Epidermal melanocyte (primary cell): ENCODE measurements at regions not wholly inside any gene's neighbourhood (a gene's known extent, or its start where the extent isn't known, plus 50 kb on each side); places are given as distances from the start of the nearest gene placed in this dataset.

Experiments
- DNase-seq: peaks from one replicate; pipeline ENCODE4 v3.0.0; 2011; ENCODE audit warnings: low spot score; ENCODE audit not compliant: insufficient read length

DNA sequence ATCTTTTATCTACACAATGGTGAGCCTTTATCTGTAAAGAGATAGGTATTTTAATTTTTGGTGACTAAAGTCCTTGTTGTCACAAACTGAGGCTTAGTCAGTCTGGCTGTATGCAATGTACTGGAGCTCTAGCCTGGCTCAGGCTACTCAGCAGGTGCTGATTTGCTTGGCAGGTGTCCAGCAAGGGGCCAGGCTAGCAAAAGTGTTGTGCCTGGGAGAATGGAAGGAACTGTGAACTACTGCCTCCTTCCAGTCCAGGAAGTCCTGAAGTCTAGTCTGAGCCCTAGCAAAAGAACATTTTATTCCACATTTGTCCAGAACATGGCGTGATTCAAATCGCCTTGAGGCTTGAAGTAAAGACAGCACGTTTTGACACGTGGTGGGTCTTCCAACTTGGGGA lies 260.5 kb downstream of the CCDC85A start:
- no peak for DNase-seq

DNA sequence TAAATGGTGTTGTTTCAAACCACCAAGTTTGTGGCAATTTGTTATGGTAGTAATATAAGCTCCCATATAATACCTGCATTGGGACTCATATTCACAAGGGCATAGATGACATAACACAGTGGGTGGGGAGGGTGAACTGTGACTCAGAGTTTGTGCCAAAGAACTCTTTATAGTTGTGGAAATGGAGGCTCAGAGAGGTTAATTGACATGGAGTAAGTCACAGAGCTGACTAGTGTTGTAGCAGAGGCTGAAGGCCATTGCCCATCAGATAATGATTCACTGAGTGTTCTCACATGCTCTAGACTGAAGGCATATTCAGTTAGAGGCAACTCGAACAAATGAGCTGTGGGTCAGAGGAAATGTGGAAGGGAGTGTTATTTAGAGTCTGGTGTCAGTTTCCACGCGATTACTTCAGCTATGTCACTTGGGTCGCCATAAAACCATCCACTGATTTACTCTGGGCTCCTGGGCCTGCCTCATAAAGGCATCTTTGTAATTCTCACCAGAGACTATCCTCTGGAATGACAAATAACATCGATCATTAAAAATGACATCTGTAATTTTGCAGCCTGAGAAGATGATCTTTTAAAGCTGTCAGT lies 264.7 kb downstream of the CCDC85A start:
- DNase-seq, result no peak

DNA sequence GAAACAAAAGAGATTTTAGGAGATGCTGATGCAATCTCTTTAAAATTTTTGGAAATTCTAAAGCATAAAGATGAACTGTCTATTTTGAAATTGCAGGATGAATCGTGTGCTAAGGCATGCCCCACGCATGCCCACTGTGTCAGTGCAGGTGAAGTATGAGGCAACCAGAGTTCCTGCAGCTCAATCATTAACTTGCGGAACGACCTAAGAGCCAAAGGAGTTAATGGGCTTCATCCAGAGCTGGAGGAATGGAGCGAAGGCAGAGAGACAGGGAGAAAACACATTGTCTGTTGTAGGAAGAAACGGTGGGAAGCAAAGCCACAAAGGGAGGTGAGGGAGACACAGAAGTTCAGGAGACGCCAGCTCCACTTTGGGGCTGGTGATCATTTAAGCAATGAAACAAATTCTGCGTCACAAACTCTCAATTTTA lies 265.2 kb downstream of the CCDC85A start:
- no peak for DNase-seq

DNA sequence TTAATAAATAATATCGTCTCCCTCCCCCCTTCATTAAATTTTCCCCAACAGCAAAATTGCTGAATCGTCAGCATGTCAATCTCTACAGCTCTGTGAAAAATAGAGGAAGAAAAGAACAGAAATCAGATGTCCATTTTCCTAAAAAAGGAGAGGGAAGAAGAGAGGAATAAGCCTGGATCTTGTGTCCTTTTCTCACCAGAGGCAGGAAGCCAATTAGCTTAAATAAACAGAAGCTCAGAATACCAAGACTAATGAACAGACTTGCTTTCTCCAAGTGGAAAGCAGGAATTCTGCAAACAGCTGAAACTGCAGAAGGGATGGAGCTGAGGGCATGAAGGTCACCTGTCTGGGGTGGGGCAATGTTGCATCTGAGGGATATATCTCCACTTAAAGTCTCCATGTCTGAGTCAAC lies 265.7 kb downstream of the CCDC85A start:
- DNase-seq, result no peak

DNA sequence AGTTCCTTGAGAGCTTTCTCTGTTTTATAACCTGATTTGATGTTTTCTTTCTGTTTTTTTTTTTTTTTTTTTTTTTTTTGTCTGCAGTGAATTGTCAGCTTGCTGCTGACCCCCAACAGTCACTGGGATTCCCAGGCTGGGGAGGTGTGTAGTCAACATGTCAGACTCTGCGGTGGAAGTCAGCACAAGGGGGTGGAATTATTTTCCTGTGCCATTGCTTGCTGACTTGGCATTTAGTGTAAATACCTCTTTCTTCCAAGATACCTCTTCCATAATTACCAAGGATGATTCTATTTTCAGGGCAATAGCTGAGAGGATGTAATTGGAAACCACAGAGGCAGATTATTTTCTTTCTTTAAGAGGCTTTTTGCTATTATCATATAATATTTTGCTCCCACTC lies 266.3 kb downstream of the CCDC85A start:
- DNase-seq, result no peak

DNA sequence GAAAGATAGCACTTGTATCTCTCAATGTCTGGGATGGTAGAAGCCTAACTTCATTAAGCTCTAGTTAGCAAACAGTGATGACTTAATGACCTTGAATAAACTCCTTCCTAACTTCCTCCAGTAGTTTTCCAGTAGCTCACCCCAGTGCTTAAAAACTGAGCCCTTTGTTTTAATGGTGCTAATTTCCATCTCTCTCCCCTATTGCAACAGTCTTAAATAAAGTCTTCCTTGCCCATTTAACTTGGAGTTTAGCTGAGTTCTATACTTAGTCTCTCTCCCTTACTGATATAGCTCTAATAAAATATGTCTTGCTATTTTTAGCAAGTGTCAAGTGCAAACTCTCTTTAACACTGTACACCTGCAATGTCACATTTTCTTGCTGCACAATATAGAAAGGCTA lies 267.0 kb downstream of the CCDC85A start:
- DNase-seq, result no peak

DNA sequence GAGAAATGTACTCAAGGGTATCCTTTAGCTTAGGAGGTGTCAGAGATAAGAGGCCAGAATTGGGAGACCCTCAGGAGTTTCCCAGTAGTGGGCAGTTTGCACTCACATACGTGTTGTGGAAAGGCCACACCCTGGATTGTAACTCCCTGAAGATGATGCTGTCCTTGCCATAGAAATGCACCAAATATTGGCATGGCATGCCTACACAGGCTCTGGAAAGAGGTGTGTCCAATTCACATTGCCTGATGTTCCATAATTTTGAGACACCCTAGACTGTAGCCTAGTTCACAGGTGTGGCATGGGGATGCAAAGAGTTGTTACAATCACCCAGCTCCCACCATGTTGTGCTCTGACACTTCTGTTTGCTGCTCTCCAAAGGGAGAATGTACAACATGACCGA lies 271.9 kb downstream of the CCDC85A start:
- no peak for DNase-seq

DNA sequence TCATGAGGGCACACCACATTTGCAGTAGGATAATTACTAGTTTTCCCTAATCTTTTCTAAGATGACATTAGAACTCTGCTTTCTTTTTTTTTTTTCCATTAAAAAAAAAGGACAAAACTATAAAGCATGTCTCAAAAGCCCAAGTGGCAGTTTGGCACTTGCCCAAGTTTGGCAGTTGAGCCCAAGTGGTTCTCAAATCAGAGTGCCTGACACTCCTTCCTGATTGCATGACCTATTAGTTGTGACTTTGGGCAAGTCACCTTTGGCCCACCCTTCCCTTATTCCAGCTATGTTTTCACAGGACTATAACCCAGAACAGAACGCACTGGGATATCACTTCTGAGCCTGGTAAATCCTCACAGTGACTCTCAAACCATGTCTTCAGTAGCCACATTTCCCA lies 273.0 kb downstream of the CCDC85A start:
- no peak for DNase-seq

DNA sequence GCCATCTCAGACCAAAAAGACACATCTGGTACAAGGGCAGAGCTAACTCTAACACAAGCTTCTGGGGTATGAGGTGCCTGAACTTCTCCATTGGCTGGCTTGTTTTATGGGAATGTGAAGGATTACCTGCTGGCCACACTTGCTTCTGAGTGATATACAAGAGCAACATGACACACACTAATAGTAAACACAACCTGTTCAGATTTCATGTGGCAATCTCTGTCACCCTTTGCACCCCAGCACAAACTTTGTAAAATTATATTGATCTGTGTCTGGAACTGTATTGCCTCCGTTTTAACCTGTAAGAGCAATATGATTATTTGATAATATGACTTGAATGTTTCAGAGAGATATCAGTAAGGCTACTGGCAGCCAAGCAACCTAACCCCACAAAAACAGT lies 276.7 kb downstream of the CCDC85A start:
- DNase-seq, result no peak

DNA sequence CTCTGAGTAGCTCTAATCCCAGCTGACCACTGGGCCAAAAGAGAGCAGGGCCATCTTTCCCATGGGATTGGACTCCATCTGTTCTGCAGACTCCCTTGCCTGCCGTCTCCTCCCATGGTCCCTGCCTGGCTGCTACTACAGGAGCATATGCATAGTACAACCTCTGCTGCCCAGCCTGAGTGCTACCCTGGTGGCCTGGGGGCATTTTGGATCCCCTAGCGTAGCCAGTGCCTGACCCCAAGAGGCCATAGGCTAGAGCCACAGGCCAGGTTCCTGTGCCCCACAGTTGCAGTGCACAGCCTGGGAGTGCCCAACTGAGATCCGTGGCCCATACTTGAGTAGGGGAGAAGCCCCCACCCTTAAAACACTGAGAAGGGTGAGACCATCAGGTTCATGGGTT lies 280.3 kb downstream of the CCDC85A start:
- no peak for DNase-seq

DNA sequence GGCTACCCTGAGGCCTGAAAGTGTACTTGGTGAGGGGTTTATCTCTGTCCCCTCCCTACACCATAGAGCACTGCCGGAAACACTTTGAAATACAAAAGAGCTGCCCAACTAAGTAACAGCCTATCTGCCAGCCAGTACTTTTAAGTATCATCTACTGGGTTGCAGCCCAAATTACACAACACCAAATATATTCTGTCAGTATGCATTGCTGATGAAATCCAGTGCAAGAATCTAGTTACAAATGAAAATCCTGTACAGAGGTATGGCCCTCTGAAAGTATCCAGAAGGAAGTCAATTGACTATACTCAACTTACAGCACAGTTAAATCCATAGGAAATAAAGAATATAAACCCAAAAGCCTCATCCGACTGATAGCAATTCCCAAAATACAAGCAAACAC lies 280.8 kb downstream of the CCDC85A start:
- DNase-seq, result no peak

DNA sequence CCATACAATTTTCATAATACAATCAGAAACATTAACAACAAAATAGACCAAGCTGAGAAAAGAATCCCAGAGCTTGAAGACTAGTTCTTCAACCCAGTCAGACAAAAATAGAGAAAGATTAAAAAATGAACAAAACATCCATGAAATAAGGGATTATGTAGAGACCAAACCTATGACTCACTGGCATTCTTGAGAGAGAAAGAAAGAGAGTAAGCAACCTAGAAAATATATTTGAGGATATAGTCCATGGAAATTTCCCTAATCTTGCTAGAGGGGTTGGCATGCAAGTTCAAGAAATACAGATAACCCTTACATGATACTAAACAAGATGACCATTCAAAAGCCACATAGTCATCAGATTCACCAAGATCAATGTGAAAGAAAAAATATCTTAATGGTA lies 281.7 kb downstream of the CCDC85A start:
- DNase-seq, result no peak

DNA sequence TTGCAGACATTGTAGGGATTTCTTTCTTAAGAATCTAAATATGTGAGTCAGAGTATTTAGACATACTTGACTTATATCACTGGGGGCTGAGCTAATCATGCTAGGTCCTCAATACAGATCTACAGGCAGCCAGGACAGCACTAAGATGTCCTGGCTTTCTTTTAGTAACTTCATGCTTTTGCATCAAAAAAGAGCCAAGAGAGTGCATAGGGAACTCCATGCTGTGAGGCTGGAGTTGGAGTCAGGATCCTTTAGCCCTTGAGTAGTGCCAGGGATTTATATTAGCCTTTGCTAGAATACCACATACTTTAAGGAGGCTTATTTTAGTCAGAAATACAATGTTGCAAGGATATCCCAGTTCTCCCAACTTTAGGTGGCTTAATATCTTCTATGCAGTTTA lies 289.7 kb downstream of the CCDC85A start:
- no peak for DNase-seq

DNA sequence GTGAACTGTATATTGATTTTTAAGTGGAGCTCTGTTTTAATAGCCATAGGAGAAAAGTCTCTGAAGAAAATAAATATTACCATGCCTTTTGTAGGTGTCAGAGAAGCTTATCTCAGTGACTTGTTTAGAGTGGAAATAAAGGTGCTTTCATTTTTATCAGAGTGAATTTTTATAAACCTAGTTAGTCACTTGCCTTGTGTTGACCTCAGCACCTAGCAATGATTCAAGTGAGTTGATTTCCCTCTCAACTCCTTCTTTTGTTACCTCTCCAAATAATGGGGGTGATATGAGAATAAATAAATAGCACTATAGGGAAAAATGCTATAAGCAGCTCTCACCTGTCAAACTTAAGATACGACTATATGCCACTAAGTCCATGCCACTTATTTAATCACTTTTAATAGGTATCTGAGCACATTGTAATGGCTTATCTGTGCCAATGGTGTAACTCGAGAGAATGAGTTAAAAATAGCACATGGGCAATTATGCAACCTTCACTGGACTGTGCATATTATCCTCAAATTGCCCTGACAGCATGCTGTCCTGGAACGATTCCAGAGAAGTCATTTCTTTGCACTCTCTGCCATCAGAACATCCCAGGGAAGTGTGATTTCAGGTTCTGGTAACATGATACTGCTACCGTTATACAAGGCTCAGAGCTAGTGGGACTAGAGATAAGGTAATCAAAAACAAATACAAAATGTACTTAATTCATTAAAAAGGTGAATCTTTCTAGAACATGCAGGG lies 290.8 kb downstream of the CCDC85A start:
- no peak for DNase-seq

DNA sequence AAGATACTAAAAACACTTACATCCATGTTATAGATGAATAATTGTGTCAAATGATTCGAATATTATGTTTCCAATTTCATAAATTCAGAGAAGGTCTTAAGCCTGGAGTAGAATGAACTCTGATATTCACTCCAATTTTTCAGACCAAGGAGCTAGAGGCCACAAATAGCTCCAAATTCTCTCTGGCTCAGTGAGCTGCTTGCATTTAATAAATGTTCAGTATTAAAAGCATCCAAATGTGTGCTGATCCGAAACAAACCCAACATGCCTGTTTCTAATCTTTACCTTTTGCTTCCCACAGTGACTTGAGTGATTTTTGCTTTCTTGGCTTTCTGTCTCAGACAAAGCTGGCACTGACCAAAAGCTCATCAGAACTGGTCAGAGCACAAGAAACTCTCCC lies 291.4 kb downstream of the CCDC85A start:
- DNase-seq, result no peak

DNA sequence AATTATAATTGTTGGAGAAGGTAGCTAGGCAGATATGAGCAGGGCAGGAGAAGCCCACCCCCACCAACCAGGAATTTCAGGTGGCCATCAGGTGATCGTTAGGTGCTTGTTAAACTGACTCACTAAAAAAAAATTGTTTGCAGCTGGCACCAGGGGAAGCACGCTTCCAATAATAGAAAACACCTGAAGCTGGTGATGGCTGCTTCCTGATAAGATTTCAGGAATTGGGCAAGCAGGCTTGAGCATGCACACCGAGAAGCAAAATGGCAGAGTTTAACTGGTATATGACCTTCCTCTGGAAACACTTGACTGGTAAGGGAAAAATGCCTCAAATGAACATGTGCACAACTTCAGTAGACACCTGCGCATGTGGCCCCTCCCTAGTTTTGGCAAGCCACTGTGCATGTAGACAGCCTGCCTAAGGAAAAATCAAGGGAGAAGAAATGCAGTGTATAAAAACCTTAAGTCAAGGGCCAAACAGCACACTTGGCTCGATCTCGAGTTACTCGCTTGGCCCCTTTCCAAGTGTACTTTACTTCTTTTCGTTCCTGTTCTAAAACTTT lies 292.8 kb downstream of the CCDC85A start:
- DNase-seq, result no peak

DNA sequence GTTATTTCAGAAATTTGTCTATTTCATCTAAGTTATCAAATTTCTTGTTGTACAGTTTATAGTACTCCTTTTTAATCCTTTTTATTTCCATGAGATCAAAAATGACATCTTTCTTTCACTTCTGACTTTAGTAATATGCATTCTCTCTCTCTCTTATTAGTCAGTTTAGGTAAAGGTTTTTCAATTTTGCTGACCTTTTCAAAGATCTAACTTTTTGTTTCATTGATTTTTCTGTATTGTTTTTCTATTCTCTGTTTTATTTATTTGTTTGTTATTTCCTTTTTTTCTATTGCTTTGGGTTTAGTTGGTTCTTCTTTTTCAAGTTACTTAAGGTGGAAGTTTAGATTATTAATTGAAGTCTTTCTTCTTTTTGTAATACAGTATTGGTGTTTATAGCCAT lies 294.2 kb downstream of the CCDC85A start:
- no peak for DNase-seq

DNA sequence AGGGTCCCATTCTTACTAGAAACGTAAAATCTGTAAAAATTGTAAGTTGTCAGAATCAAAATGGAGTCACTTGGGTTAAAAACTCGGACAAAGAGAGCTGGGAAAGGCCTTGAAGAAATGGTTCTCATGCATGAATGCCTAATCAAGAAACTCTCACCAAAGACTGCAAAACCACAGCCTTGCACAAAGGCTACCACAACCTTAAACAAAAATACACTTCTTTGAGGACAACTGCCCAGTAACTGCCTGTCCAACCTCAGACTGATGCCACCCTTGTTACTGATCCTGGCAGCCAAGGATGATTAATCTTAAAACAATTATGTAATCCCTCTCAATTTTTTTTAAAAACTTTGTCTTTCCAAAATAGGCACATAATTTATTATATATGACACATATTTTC lies 299.3 kb downstream of the CCDC85A start:
- no peak for DNase-seq

DNA sequence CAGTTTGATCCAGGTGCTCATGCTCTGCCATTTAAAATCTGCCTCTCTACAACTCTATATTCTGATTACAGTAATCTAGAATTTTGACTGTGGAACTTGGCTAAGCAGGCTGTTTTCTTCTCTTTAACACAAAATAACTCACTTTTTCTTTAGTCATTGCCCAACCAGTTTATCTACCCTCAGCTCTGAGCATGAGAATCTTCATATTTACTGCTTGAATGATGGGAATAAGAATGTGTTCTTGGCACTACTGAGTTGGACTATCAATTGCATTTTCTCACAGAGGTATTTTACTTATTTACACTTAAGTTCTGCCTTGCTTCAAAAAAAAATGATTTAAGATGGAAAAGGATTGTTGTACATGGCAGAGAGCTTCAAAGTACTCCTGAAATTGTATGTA lies 301.1 kb downstream of the CCDC85A start:
- DNase-seq, result no peak

DNA sequence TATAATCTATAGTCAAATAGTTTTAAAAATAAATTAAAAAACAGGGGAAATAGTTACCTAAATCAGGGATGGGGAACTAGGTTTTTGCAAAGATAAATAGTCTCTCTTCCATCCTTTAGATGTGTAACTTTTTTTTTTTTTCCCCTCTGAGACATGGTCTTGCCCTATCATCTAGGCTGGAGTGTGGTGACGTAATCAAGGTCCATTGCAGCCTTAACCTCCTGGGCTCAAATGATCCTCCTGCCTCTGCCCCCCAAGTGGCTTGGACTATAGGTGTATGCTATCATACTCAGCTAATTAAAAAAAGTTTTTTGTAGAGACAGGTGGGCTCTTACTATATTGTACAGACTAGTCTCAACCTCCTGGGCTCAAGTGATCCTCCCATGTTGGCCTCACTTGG lies 316.5 kb downstream of the CCDC85A start:
- DNase-seq, result no peak

DNA sequence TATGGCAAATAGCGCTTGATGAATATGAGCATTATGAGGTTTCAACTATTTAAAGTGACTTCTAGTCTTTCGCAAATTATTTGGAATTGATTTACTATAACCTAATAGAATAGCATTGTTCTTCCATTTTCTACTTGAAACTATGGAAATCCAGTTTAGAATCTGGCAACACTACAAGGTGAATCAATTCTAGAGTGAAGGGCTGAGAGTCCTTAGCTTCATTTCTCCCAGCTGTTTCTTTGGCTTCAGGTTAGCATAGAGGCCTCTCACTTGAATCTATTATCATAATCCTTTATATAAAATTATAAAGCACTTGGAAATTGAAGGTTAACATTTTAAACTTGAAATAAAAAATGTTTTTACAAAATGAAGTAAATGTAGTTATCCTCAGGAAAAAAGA lies 318.8 kb downstream of the CCDC85A start:
- no peak for DNase-seq

DNA sequence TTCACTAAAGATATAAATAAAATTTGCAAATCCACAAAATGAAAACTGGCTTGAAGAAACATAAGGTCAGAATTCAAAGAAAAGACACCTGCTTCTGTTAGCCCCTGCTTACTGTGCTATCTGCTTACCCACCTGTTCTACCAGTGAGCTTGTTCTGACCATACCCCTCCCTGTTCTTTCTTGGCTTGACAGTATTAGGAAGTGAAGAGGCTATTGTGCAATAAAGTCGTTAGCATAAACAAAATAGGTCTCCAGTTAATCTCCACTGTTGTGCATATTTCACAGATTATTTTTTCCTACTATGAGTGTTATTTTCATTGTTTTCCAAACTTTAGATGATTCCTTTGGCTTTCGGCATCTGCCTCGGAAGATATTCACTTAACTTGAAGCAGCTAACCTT lies 322.1 kb downstream of the CCDC85A start:
- DNase-seq, result no peak

DNA sequence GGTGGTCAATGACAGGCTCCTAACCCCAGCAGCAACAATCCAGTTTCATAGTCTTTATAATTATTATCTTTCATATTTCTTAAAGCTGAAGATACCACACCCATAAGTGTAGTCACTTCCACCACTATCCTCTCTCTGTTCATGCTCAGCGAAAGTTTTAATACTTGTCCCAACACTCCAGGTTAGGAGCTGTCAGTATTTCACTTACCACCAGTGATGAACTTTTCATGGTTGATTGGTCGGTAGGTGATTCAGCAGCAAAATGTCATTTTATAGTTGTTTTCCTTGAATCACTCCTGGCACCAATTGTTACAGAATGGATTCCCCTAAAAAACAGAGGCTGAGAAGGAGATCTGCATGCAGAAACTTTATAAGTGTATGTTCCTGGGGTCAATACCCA lies 324.9 kb downstream of the CCDC85A start:
- no peak for DNase-seq
